Thoracic aorta (tissue), 2 donors: ENCODE measurements at regions not wholly inside any gene's neighbourhood (a gene's known extent, or its start where the extent isn't known, plus 50 kb on each side); places are given as distances from the start of the nearest gene placed in this dataset.

Experiments used
- ATAC-seq: fragments of 150-250 bp; one replicate; pipeline ENCODE4 v1.8.0; 2017; ENCODE audit warnings: low read depth; ENCODE audit not compliant: insufficient number of reproducible peaks, low FRiP score
- DNase-seq: peaks from one replicate; pipeline ENCODE4 v3.0.0-alpha.2; 2020; ENCODE audit warnings: low spot score
- H3K27ac ChIP-seq, 2 donors: fragments of 200-600 bp; sonication (generic); 1 replicate in 1 of 2; 2 replicates in 1 of 2; pipeline ENCODE4 v1.5.1; 2016; ENCODE audit warnings: mild to moderate bottlenecking in 2 of 2, moderate library complexity in 2 of 2
- H3K27me3 ChIP-seq: fragments of 200-600 bp; sonication (generic); replicated peaks from 2 replicates; pipeline ENCODE4 v1.6.0; 2016; ENCODE audit warnings: mild to moderate bottlenecking; ENCODE audit not compliant: insufficient read depth
- H3K36me3 ChIP-seq: fragments of 200-600 bp; sonication (generic); one replicate; pipeline ENCODE4 v1.5.1; 2016
- H3K4me1 ChIP-seq, 2 donors: fragments of 200-600 bp; sonication (generic); 1 replicate in 1 of 2; 2 replicates in 1 of 2; pipeline versions ENCODE4 v1.5.1 to v1.6.0; 2016; ENCODE audit warnings: low read depth in 2 of 2, mild to moderate bottlenecking in 1 of 2; ENCODE audit not compliant: control insufficient read depth in 1 of 2
- H3K4me3 ChIP-seq: fragments of 200-600 bp; sonication (generic); 2 replicates; pipeline ENCODE4 v1.5.1; 2016; ENCODE audit warnings: mild to moderate bottlenecking
- H3K9me3 ChIP-seq: fragments of 200-600 bp; sonication (generic); 2 replicates; pipeline ENCODE4 v1.5.1; 2016
- CTCF ChIP-seq: fragments of 200-600 bp; sonication (generic); IDR thresholded peaks from one replicate; pipeline ENCODE4 v1.5.1; 2019; ENCODE audit warnings: antibody characterized with exemption

GRCh38 chr11:28984231-28984630 is 876.0 kb downstream of the METTL15 start:
- no peak for DNase-seq
- no peaks in the 10 kb centered on the region for H3K4me1 ChIP-seq
- H3K4me3 ChIP-seq, result no peak overlapping the region
- no peak for TF ChIP-seq CTCF
- no peak overlapping the region for H3K27ac ChIP-seq
- H3K27me3 ChIP-seq, result no peaks in the 10 kb centered on the region
- no peaks in the 10 kb centered on the region for H3K36me3 ChIP-seq
- ATAC-seq, result no peak
- no peaks in the 10 kb centered on the region for H3K9me3 ChIP-seq

GRCh38 chr11:28983780-28984179 is 875.6 kb downstream of the METTL15 start:
- Histone ChIP-seq H3K4me3 (no peak overlapping the region), H3K4me1 (no peaks in the 10 kb centered on the region), H3K36me3 (no peaks in the 10 kb centered on the region), H3K9me3 (no peaks in the 10 kb centered on the region), H3K27me3 (no peaks in the 10 kb centered on the region), H3K27ac (no peak overlapping the region)
- ATAC-seq, result no peak
- DNase-seq, result no peak
- no peak for TF ChIP-seq CTCF

- no peaks in the 10 kb centered on the region for H3K36me3 ChIP-seq
- no peak overlapping the region for H3K27ac ChIP-seq
These were observed 873.2 kb downstream of the METTL15 start for GRCh38 chr11:28981381-28981780.

GRCh38 chr11:28976801-28977145 is 868.6 kb downstream of the METTL15 start:
- Histone ChIP-seq H3K9me3 (no peaks in the 10 kb centered on the region), H3K4me3 (no peak overlapping the region), H3K4me1 (no peaks in the 10 kb centered on the region), H3K27ac (no peak overlapping the region), H3K36me3 (no peaks in the 10 kb centered on the region), H3K27me3 (no peaks in the 10 kb centered on the region)
- no peak for ATAC-seq
- no peak for DNase-seq
- TF ChIP-seq CTCF, result no peak

More at GRCh38 chr11:28981381-28981780, 873.2 kb downstream of the METTL15 start:
- ATAC-seq (no peak), DNase-seq (no peak)
- Histone ChIP-seq H3K9me3 (no peaks in the 10 kb centered on the region), H3K27me3 (no peaks in the 10 kb centered on the region), H3K4me1 (no peaks in the 10 kb centered on the region), H3K4me3 (no peak overlapping the region)
- TF ChIP-seq CTCF, result no peak

- DNase-seq (no peak), ATAC-seq (no peak)
- TF ChIP-seq CTCF, result no peak
- Histone ChIP-seq H3K4me3 (no peak overlapping the region), H3K4me1 (no peaks in the 10 kb centered on the region), H3K36me3 (no peaks in the 10 kb centered on the region), H3K27ac (no peak overlapping the region), H3K27me3 (no peaks in the 10 kb centered on the region), H3K9me3 (no peaks in the 10 kb centered on the region)
These were observed 868.0 kb downstream of the METTL15 start for GRCh38 chr11:28976012-28976800.
